HFF-Myc (cell line): ENCODE measurements at regions not wholly inside any gene's neighbourhood (a gene's known extent, or its start where the extent isn't known, plus 50 kb on each side); places are given as distances from the start of the nearest gene placed in this dataset.

Experiments used
- DNase-seq: peaks from one replicate; pipeline ENCODE4 v3.0.0-alpha.2; 2011; ENCODE audit warnings: low read depth; ENCODE audit errors: extremely low read depth
- H3K4me3 ChIP-seq: replicated peaks from 2 replicates; pipeline ENCODE4 v1.5.1; 2011; ENCODE audit warnings: low read depth, mild to moderate bottlenecking, control low read depth, low read length
- CTCF ChIP-seq: IDR thresholded peaks from 2 replicates; pipeline ENCODE4 v1.5.1; 2012; ENCODE audit warnings: mild to moderate bottlenecking, low read depth, low read length, control low read depth; ENCODE audit errors: missing control alignments

GRCh38 chr4:22062676-22063075 lies 114.1 kb upstream of the KCNIP4 start:
- no peak for DNase-seq
- no peak for TF ChIP-seq CTCF
- H3K4me3 ChIP-seq = no peak overlapping the region

DNA sequence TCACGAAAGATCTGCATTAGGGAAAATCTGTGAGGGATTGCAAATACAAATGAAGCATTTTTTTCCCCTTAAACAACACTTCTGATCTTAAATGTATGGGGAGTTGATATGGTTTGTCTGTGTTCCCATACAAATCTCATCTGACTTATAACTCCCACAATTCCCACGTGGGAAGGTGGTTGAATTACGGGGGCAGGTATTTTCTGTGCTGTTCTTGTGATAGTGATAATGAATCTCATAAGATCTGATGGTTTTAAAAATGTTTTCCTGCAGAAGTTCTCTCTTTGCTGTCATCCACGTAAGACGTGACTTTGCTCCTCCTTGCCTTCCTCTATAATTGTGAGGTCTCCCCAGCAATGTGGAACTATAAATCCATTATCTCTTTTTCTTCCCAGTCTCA lies 107.4 kb upstream of the KCNIP4 start:
- H3K4me3 ChIP-seq = no peak overlapping the region
- no peak for TF ChIP-seq CTCF
- no peak for DNase-seq

DNA sequence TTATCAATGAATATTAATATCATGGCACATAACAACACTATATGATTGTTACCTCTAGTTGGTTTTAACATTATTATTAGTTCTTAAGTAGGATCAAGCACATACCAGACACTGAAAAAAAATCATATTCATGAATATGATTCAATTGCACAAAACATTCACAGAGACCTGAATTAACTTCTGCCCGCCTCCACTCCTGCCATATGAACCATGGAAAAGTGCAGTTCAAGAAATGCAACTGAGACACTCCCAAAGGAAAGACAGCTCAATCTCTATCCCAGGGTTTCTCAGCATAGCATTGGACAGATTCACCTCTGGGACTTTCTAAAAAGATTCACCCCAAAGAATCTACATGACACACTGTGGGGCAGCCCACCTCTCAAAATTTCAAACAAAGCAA lies 103.5 kb upstream of the KCNIP4 start:
- DNase-seq = no peak
- TF ChIP-seq CTCF = no peak
- H3K4me3 ChIP-seq = no peak overlapping the region

DNA sequence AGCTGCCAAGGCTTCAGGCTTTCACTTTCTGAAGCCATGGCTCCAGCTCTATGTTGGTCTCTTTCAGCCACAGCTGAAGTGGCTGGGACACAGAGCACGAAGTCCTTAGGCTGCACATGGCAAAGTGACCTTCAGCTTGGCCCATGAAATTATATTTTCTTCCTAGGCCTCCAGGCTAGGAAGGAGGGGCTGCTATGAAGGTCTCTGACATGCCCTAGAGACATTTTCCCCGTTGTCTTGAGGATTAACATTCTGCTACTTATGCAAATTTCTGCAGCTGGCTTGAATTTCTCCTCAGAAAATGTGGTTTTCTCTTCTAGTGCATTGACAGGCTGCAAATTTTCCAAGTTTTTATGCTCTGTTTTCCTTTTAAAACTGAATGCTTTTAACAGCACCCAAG lies 99.8 kb upstream of the KCNIP4 start:
- no peak for DNase-seq
- no peak for TF ChIP-seq CTCF

DNA sequence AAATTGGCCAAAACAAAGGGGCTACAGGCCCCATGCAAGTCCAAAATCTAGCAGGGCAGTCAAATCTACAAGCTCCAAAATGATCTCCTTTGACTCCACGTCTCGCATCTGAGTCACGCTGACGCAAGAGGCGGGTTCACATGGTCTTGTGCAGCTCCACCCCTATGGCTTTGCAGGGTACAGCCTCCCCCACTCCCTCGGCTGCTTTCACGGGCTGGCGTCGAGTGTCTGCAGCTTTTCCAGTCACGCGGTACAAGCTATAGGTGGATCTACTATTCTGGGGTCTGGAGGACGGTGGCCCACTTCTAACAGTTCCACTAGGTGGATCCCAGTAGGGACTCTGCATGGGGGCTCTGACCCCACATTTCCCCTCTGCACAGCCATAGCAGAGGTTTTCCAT lies 99.2 kb upstream of the KCNIP4 start:
- no peak for DNase-seq

More for the DNA sequence above, 99.8 kb upstream of the KCNIP4 start:
- no peak overlapping the region for H3K4me3 ChIP-seq

DNA sequence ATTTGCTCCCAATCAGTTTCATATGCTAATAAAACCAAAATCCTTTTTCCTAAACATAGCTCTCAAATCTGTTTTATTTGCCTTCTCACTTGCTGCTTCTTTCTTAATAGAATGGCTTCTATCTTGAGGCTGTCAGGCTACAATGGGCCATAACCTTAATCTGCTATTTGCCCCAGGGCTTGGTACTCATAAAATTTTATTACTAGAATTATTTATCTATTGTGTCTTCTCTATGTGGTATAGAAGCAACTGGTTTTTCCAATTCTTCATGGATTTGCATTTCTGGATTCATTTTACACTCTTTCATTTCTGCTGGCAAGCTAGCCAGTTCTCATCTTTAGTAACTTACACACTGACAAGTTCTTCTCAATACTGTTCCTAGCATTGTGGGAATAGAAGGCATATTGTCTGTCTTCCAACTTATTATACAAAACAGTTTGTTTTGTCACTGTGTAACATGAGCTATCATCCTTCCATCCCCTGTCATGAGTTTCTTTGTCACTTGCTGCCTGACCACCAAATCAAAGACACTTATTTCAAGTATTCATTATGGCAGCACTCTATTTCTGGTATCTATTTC lies 96.6 kb upstream of the KCNIP4 start:
- H3K4me3 ChIP-seq = no peak overlapping the region
- no peak for TF ChIP-seq CTCF
- DNase-seq = no peak

More for the DNA sequence above, 99.2 kb upstream of the KCNIP4 start:
- H3K4me3 ChIP-seq = no peak overlapping the region
- TF ChIP-seq CTCF = no peak

GRCh38 chr4:22031423-22031822 lies 82.9 kb upstream of the KCNIP4 start:
- no peak for DNase-seq
- H3K4me3 ChIP-seq = no peak overlapping the region
- TF ChIP-seq CTCF = no peak
